ENCODE measurements at regions not wholly inside any gene's neighbourhood (a gene's known extent, or its start where the extent isn't known, plus 50 kb on each side); places are given as distances from the start of the nearest gene placed in this dataset. TPM values are rescaled to one million over a fixed set of nuclear protein-coding genes. Genes with fewer than 3 reads are reported as not detected.

Small RNA genes lying in the stretch of these regions (microRNA-seq; reads per million reads assigned to microRNA genes)
- gene MIR4477B (ENCODE audit: borderline microRNAs expressed), result not detected
